Breast epithelium (tissue), 3 donors: ENCODE measurements at regions not wholly inside any gene's neighbourhood (a gene's known extent, or its start where the extent isn't known, plus 50 kb on each side); places are given as distances from the start of the nearest gene placed in this dataset.

ENCODE experiments used
- CTCF ChIP-seq, 3 donors: fragments of 450-650 bp; IDR thresholded peaks; one replicate each; pipeline ENCODE4 v1.5.1; 2016 to 2017; ENCODE audit warnings: antibody characterized with exemption in 3 of 3, mild to moderate bottlenecking in 3 of 3, moderate library complexity in 3 of 3
- POLR2AphosphoS5 ChIP-seq, 3 donors: sonication (generic); formaldehyde crosslinking; IDR thresholded peaks; one replicate each; pipeline ENCODE4 v1.6.1; 2017; ENCODE audit warnings: antibody characterized with exemption in 3 of 3

GRCh38 chr11:45537614-45538013 is 127.8 kb downstream of the CHST1 start:
- TF ChIP-seq CTCF (IDR thresholded peaks at IDR 0.05) (no peak), POLR2AphosphoS5 (IDR thresholded peaks at IDR 0.05) (no peak)
